OCI-LY1 (cell line): ENCODE measurements at regions not wholly inside any gene's neighbourhood (a gene's known extent, or its start where the extent isn't known, plus 50 kb on each side); places are given as distances from the start of the nearest gene placed in this dataset.
"Not testable (repeated sequence)": the region's sequence is repeated elsewhere in the genome, so short reads cannot be mapped to it uniquely, and the experiment has no call there.

Experiments
- EZH2 ChIP-seq: fragments of 200-600 bp; sonication (generic), shearing (Covaris generic); IDR thresholded peaks from 2 replicates; pipeline ENCODE4 v1.8.0; 2017; ENCODE audit warnings: borderline replicate concordance, mixed run types, mild to moderate bottlenecking, antibody characterized with exemption, low read length, moderate library complexity, mixed read lengths
- TF ChIP-seq, protein P1 (sequence below): fragments of 200-600 bp; sonication (generic), shearing (Covaris generic); IDR thresholded peaks from 2 replicates; pipeline ENCODE4 v1.5.1; 2017; ENCODE audit warnings: mild to moderate bottlenecking, antibody characterized with exemption, low read length, moderate library complexity, mixed read lengths

DNA sequence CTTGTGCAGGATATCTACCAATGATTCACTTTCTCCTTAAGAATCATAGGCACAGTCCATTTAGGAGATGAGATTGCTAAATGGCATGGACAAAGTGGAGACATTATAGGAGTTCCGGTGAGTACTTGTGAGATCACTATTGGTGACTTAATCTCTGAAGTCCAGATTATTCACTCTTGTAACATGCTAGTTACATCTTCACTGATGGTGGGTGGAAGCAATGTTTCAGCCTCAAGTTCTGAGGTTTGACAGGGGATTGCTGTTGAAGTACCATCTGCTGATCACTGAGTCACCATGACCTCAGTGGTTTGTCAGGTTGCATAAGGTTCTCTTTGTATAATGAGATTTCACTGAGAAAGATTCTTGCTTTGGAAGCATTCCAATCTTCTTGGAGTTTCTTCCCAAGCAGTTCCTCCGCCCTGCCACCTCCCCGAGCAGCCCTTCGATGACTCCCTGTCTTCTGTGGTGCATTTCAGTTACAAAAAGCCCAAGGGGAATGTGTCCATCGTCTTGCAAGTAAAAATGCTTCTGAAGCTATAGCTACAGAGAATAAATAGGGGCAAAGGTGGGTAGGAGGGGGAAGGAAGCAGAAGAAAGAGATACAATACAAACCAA is 114.7 kb downstream of the NBPF8 start:
- TF ChIP-seq, protein P1, sequence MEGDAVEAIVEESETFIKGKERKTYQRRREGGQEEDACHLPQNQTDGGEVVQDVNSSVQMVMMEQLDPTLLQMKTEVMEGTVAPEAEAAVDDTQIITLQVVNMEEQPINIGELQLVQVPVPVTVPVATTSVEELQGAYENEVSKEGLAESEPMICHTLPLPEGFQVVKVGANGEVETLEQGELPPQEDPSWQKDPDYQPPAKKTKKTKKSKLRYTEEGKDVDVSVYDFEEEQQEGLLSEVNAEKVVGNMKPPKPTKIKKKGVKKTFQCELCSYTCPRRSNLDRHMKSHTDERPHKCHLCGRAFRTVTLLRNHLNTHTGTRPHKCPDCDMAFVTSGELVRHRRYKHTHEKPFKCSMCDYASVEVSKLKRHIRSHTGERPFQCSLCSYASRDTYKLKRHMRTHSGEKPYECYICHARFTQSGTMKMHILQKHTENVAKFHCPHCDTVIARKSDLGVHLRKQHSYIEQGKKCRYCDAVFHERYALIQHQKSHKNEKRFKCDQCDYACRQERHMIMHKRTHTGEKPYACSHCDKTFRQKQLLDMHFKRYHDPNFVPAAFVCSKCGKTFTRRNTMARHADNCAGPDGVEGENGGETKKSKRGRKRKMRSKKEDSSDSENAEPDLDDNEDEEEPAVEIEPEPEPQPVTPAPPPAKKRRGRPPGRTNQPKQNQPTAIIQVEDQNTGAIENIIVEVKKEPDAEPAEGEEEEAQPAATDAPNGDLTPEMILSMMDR = not testable (repeated sequence)
- not testable (repeated sequence) for TF ChIP-seq EZH2
